ENCODE measurements at regions not wholly inside any gene's neighbourhood (a gene's known extent, or its start where the extent isn't known, plus 50 kb on each side); places are given as distances from the start of the nearest gene placed in this dataset.

- Histone ChIP-seq H3K4me3 (no peak overlapping the region), H3K36me3 (ENCODE audit: insufficient read depth, low read length) (no peaks in the 10 kb centered on the region), H3K9me3 (ENCODE audit: low read depth, low read length) (no peaks in the 10 kb centered on the region), H3K9ac (ENCODE audit: insufficient read length) (no peak overlapping the region), H3K27ac (no peak overlapping the region)
- DNase-seq (ENCODE audit: low read depth, low spot score) = no peak
- TF ChIP-seq POLR2AphosphoS5 (IDR thresholded peaks at IDR 0.05; ENCODE audit: borderline replicate concordance, low read depth, low read length) (no peak), EZH2 (IDR thresholded peaks at IDR 0.05) (no peak), FOXP2 (optimal IDR thresholded peaks at IDR 0.05; ENCODE audit: control extremely low read depth, extremely low read length, insufficient read depth) (no peak)
Measured at GRCh38 chr12:4822572-4822971, 87.1 kb upstream of the KCNA1 start.

- no peak overlapping the region for H3K4me3 ChIP-seq
- TF ChIP-seq POLR2AphosphoS5 (IDR thresholded peaks at IDR 0.05; ENCODE audit: borderline replicate concordance, low read depth, low read length) (no peak), FOXP2 (optimal IDR thresholded peaks at IDR 0.05; ENCODE audit: control extremely low read depth, extremely low read length, insufficient read depth) (no peak), EZH2 (IDR thresholded peaks at IDR 0.05) (no peak)
- no peak for DNase-seq (ENCODE audit: low read depth, low spot score)
- H3K27ac ChIP-seq = no peak overlapping the region
- no peaks in the 10 kb centered on the region for H3K36me3 ChIP-seq (ENCODE audit: insufficient read depth, low read length)
- H3K9ac ChIP-seq (ENCODE audit: insufficient read length) = no peak overlapping the region
- H3K9me3 ChIP-seq (ENCODE audit: low read depth, low read length) = no peaks in the 10 kb centered on the region
Measured at GRCh38 chr12:4824380-4824779, 85.3 kb upstream of the KCNA1 start.

GRCh38 chr12:4825011-4825858 is 84.5 kb upstream of the KCNA1 start:
- no peaks in the 10 kb centered on the region for H3K9me3 ChIP-seq (ENCODE audit: low read depth, low read length)
- H3K9ac ChIP-seq (ENCODE audit: insufficient read length) = no peak overlapping the region
- no peak overlapping the region for H3K4me3 ChIP-seq
- no peaks in the 10 kb centered on the region for H3K36me3 ChIP-seq (ENCODE audit: insufficient read depth, low read length)
- no peak for DNase-seq (ENCODE audit: low read depth, low spot score)
- no peak for TF ChIP-seq POLR2AphosphoS5 (IDR thresholded peaks at IDR 0.05; ENCODE audit: borderline replicate concordance, low read depth, low read length)
- no peak for TF ChIP-seq EZH2 (IDR thresholded peaks at IDR 0.05)
- TF ChIP-seq FOXP2 (optimal IDR thresholded peaks at IDR 0.05; ENCODE audit: control extremely low read depth, extremely low read length, insufficient read depth) = no peak
- no peak overlapping the region for H3K27ac ChIP-seq

- TF ChIP-seq POLR2AphosphoS5 (IDR thresholded peaks at IDR 0.05; ENCODE audit: borderline replicate concordance, low read depth, low read length) (no peak), EZH2 (IDR thresholded peaks at IDR 0.05) (no peak), FOXP2 (optimal IDR thresholded peaks at IDR 0.05; ENCODE audit: control extremely low read depth, extremely low read length, insufficient read depth) (no peak)
- DNase-seq (ENCODE audit: low read depth, low spot score) = no peak
- Histone ChIP-seq H3K27ac (no peak overlapping the region), H3K4me3 (no peak overlapping the region), H3K36me3 (ENCODE audit: insufficient read depth, low read length) (no peaks in the 10 kb centered on the region), H3K9ac (ENCODE audit: insufficient read length) (no peak overlapping the region), H3K9me3 (ENCODE audit: low read depth, low read length) (no peaks in the 10 kb centered on the region)
Measured at GRCh38 chr12:4826909-4827308, 82.8 kb upstream of the KCNA1 start.

- H3K36me3 ChIP-seq (ENCODE audit: insufficient read depth, low read length) = no peaks in the 10 kb centered on the region
- no peaks in the 10 kb centered on the region for H3K9me3 ChIP-seq (ENCODE audit: low read depth, low read length)
- no peak overlapping the region for H3K9ac ChIP-seq (ENCODE audit: insufficient read length)
- no peak overlapping the region for H3K4me3 ChIP-seq
- TF ChIP-seq FOXP2 (optimal IDR thresholded peaks at IDR 0.05; ENCODE audit: control extremely low read depth, extremely low read length, insufficient read depth) = no peak
- no peak for TF ChIP-seq POLR2AphosphoS5 (IDR thresholded peaks at IDR 0.05; ENCODE audit: borderline replicate concordance, low read depth, low read length)
- no peak for TF ChIP-seq EZH2 (IDR thresholded peaks at IDR 0.05)
- H3K27ac ChIP-seq = no peak overlapping the region
- no peak for DNase-seq (ENCODE audit: low read depth, low spot score)
Measured at GRCh38 chr12:4828176-4828575, 81.5 kb upstream of the KCNA1 start.

- H3K9ac ChIP-seq (ENCODE audit: insufficient read length) = no peak overlapping the region
- no peak for DNase-seq (ENCODE audit: low read depth, low spot score)
- no peak for TF ChIP-seq FOXP2 (optimal IDR thresholded peaks at IDR 0.05; ENCODE audit: control extremely low read depth, extremely low read length, insufficient read depth)
- TF ChIP-seq POLR2AphosphoS5 (IDR thresholded peaks at IDR 0.05; ENCODE audit: borderline replicate concordance, low read depth, low read length) = no peak
- TF ChIP-seq EZH2 (IDR thresholded peaks at IDR 0.05) = no peak
- H3K36me3 ChIP-seq (ENCODE audit: insufficient read depth, low read length) = no peaks in the 10 kb centered on the region
- no peaks in the 10 kb centered on the region for H3K9me3 ChIP-seq (ENCODE audit: low read depth, low read length)
- H3K27ac ChIP-seq = no peak overlapping the region
- H3K4me3 ChIP-seq = no peak overlapping the region
Measured at GRCh38 chr12:4829161-4829792, 80.4 kb upstream of the KCNA1 start.

GRCh38 chr12:4829793-4830162 is 79.9 kb upstream of the KCNA1 start:
- TF ChIP-seq FOXP2 (optimal IDR thresholded peaks at IDR 0.05; ENCODE audit: control extremely low read depth, extremely low read length, insufficient read depth) (no peak), EZH2 (IDR thresholded peaks at IDR 0.05) (no peak)
- DNase-seq (ENCODE audit: low read depth, low spot score) = no peak
- Histone ChIP-seq H3K27ac (no peak overlapping the region), H3K36me3 (ENCODE audit: insufficient read depth, low read length) (no peaks in the 10 kb centered on the region), H3K9me3 (ENCODE audit: low read depth, low read length) (no peaks in the 10 kb centered on the region), H3K9ac (ENCODE audit: insufficient read length) (no peak overlapping the region), H3K4me3 (no peak overlapping the region)

- Histone ChIP-seq H3K9me3 (ENCODE audit: low read depth, low read length) (no peaks in the 10 kb centered on the region), H3K4me3 (no peak overlapping the region), H3K27ac (no peak overlapping the region), H3K36me3 (ENCODE audit: insufficient read depth, low read length) (no peaks in the 10 kb centered on the region), H3K9ac (ENCODE audit: insufficient read length) (no peak overlapping the region)
- no peak for DNase-seq (ENCODE audit: low read depth, low spot score)
- TF ChIP-seq FOXP2 (optimal IDR thresholded peaks at IDR 0.05; ENCODE audit: control extremely low read depth, extremely low read length, insufficient read depth) = no peak
- no peak for TF ChIP-seq EZH2 (IDR thresholded peaks at IDR 0.05)
Measured at GRCh38 chr12:4830556-4831210, 79.0 kb upstream of the KCNA1 start.

Measured in SK-N-MC (cell line).